ENCODE measurements at regions not wholly inside any gene's neighbourhood (a gene's known extent, or its start where the extent isn't known, plus 50 kb on each side); places are given as distances from the start of the nearest gene placed in this dataset.
A peak's percentile ranks its signal among the peaks of the same experiment; 100 is the strongest.

DNA sequence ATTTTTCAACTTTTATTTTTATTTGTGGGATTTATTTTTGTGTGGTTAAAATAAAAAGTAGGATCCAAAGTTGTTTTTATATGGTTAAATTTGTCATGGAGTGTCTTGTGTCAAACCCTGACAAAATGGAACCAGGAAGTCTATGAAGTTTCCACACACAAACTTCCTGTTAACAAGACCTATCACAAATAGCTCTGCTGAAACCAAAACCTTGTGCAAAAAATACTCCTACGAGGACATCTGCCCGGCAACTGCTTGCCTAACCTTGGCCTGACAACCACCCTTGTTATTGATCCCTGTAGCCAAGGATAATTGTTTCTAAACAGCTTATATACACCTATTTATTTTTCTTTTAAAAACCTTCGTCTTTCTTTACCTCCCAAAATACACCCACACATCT is 389.6 kb downstream of the TRIB2 start:
- no peak overlapping the region for H3K4me2 ChIP-seq (ENCODE audit: low read depth, low read length)
- H3K9me2 ChIP-seq (replicated peaks; ENCODE audit: insufficient read depth, low read length): no peaks in the 10 kb centered on the region
- H3K4me1 ChIP-seq (ENCODE audit: low read length): peaks cover 30% of the 10 kb centered on the region
- no peaks in the 10 kb centered on the region for H3K27me3 ChIP-seq (replicated peaks; ENCODE audit: insufficient read depth, low read length)
- H3K36me3 ChIP-seq (replicated peaks; ENCODE audit: insufficient read depth, low read length): no peaks in the 10 kb centered on the region
- H3F3A ChIP-seq (ENCODE audit: insufficient read depth, low read length): peaks cover 17% of the 10 kb centered on the region; the same call in 1 of the 2 replicates
- H3K4me3 ChIP-seq (ENCODE audit: low read length): no peak overlapping the region
- no peaks in the 10 kb centered on the region for H3K9me3 ChIP-seq (replicated peaks; ENCODE audit: insufficient read depth, low read length)
- H3K79me2 ChIP-seq (ENCODE audit: low read length): no peaks in the 10 kb centered on the region
- TF ChIP-seq, protein P1, sequence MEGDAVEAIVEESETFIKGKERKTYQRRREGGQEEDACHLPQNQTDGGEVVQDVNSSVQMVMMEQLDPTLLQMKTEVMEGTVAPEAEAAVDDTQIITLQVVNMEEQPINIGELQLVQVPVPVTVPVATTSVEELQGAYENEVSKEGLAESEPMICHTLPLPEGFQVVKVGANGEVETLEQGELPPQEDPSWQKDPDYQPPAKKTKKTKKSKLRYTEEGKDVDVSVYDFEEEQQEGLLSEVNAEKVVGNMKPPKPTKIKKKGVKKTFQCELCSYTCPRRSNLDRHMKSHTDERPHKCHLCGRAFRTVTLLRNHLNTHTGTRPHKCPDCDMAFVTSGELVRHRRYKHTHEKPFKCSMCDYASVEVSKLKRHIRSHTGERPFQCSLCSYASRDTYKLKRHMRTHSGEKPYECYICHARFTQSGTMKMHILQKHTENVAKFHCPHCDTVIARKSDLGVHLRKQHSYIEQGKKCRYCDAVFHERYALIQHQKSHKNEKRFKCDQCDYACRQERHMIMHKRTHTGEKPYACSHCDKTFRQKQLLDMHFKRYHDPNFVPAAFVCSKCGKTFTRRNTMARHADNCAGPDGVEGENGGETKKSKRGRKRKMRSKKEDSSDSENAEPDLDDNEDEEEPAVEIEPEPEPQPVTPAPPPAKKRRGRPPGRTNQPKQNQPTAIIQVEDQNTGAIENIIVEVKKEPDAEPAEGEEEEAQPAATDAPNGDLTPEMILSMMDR (IDR thresholded peaks at IDR 0.05; ENCODE audit: low read length): no peak
- TF ChIP-seq EZH2phosphoT487 (IDR thresholded peaks at IDR 0.05; ENCODE audit: low read length) (no peak), EZH2 (optimal IDR thresholded peaks at IDR 0.05; ENCODE audit: low read depth, low read length) (no peak)
- no peak overlapping the region for H3K27ac ChIP-seq (ENCODE audit: low read length)
- H2AFZ ChIP-seq (ENCODE audit: low read length): no peak overlapping the region
- no peak overlapping the region for H3K9ac ChIP-seq (ENCODE audit: low read length)
- no peaks in the 10 kb centered on the region for H4K20me1 ChIP-seq (ENCODE audit: insufficient read depth, low read length)
- DNase-seq: peak; percentile 72

DNA sequence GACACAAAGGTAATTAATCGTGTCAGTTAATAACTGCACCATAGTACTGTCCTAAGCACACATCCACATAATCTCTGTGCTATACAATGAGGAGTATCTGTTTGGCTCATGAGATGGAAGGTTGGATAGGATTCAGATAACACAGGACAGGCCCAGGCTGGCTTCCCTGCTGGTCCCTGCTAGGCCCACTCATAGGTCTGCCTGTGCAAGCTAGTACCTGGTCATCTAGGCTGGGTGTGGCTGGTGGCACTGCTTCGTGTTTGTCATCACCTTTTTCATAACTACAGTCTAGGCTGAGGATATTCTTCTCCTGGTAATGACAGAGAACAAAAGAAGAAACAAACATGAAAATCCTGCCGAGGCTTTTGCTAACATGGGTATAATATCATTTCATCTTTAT is 392.8 kb downstream of the TRIB2 start:
- no peaks in the 10 kb centered on the region for H3K9me3 ChIP-seq (replicated peaks; ENCODE audit: insufficient read depth, low read length)
- TF ChIP-seq, protein P1 (IDR thresholded peaks at IDR 0.05; ENCODE audit: low read length): no peak
- no peak overlapping the region for H3K4me3 ChIP-seq (ENCODE audit: low read length)
- H3K4me1 ChIP-seq (ENCODE audit: low read length): peaks cover 11% of the 10 kb centered on the region
- no peaks in the 10 kb centered on the region for H3K27me3 ChIP-seq (replicated peaks; ENCODE audit: insufficient read depth, low read length)
- no peak overlapping the region for H3K4me2 ChIP-seq (ENCODE audit: low read depth, low read length)
- no peaks in the 10 kb centered on the region for H3K79me2 ChIP-seq (ENCODE audit: low read length)
- no peaks in the 10 kb centered on the region for H3K9me2 ChIP-seq (replicated peaks; ENCODE audit: insufficient read depth, low read length)
- no peaks in the 10 kb centered on the region for H3K36me3 ChIP-seq (replicated peaks; ENCODE audit: insufficient read depth, low read length)
- no peaks in the 10 kb centered on the region for H4K20me1 ChIP-seq (ENCODE audit: insufficient read depth, low read length)
- H2AFZ ChIP-seq (ENCODE audit: low read length): no peak overlapping the region
- H3F3A ChIP-seq (ENCODE audit: insufficient read depth, low read length): 0 out of 2 replicates have a peak, but pooled peaks cover 4% of the 10 kb centered on the region
- H3K27ac ChIP-seq (ENCODE audit: low read length): peak overlapping the region; percentile 8; the same call in 1 of the 2 replicates
- no peak for DNase-seq
- no peak overlapping the region for H3K9ac ChIP-seq (ENCODE audit: low read length)

DNA sequence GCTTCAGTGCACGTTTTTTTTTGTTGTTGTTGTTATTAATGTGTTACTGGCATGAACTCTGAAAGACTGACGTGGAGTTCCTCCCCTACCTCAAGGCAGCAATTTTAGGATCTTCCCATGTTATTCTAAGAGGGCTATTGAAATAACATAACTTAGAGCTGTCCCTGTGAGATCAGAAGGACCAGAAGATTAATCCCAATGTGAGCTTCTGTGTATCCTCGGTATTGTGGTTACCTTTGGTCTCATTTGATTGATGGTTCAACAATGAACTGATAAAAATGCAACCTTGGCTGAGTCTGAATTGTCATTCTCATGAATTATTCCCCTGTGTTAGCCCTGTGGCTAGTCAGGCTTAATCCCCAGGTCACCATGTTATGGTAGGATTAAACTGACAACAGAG is 394.1 kb downstream of the TRIB2 start:
- TF ChIP-seq, protein P1 (IDR thresholded peaks at IDR 0.05; ENCODE audit: low read length): no peak
- TF ChIP-seq EZH2 (optimal IDR thresholded peaks at IDR 0.05; ENCODE audit: low read depth, low read length): no peak
- no peak for TF ChIP-seq EZH2phosphoT487 (IDR thresholded peaks at IDR 0.05; ENCODE audit: low read length)
- Histone ChIP-seq H3K9me3 (replicated peaks; ENCODE audit: insufficient read depth, low read length) (no peaks in the 10 kb centered on the region), H3K4me3 (ENCODE audit: low read length) (no peak overlapping the region), H2AFZ (ENCODE audit: low read length) (no peak overlapping the region), H3K9ac (ENCODE audit: low read length) (no peak overlapping the region), H3K27me3 (replicated peaks; ENCODE audit: insufficient read depth, low read length) (no peaks in the 10 kb centered on the region), H3K27ac (ENCODE audit: low read length) (no peak overlapping the region), H3K4me2 (ENCODE audit: low read depth, low read length) (no peak overlapping the region), H4K20me1 (ENCODE audit: insufficient read depth, low read length) (no peaks in the 10 kb centered on the region), H3K79me2 (ENCODE audit: low read length) (no peaks in the 10 kb centered on the region), H3K9me2 (replicated peaks; ENCODE audit: insufficient read depth, low read length) (no peaks in the 10 kb centered on the region), H3F3A (ENCODE audit: insufficient read depth, low read length) (0 out of 2 replicates have a peak, but pooled peaks cover 4% of the 10 kb centered on the region), H3K36me3 (replicated peaks; ENCODE audit: insufficient read depth, low read length) (no peaks in the 10 kb centered on the region), H3K4me1 (ENCODE audit: low read length) (peaks cover 11% of the 10 kb centered on the region)
- DNase-seq: no peak
